ENCODE measurements at regions not wholly inside any gene's neighbourhood (a gene's known extent, or its start where the extent isn't known, plus 50 kb on each side); places are given as distances from the start of the nearest gene placed in this dataset.
"Not testable (repeated sequence)": the region's sequence is repeated elsewhere in the genome, so short reads cannot be mapped to it uniquely, and the experiment has no call there.

- TF ChIP-seq CTCF (conservative IDR thresholded peaks at IDR 0.05; ENCODE audit: low read depth, low read length): no peak
- H3K4me3 ChIP-seq (ENCODE audit: low read depth, low read length): no peak overlapping the region
- no peak for DNase-seq (ENCODE audit: low read depth)
These were observed 272.3 kb upstream of the ZNF804A start for GRCh38 chr2:184326066-184326465.

- not testable (repeated sequence) for DNase-seq (ENCODE audit: low read depth)
These were observed 270.5 kb upstream of the ZNF804A start for GRCh38 chr2:184327805-184328204.

GRCh38 chr2:184330561-184330960 lies 267.8 kb upstream of the ZNF804A start:
- not testable (repeated sequence) for H3K4me3 ChIP-seq (ENCODE audit: low read depth, low read length); DNase-seq (ENCODE audit: low read depth)

More at GRCh38 chr2:184327805-184328204, 270.5 kb upstream of the ZNF804A start:
- H3K4me3 ChIP-seq (ENCODE audit: low read depth, low read length): not testable (repeated sequence)

- DNase-seq (ENCODE audit: low read depth): no peak
- H3K4me3 ChIP-seq (ENCODE audit: low read depth, low read length): no peak overlapping the region
- no peak for TF ChIP-seq CTCF (conservative IDR thresholded peaks at IDR 0.05; ENCODE audit: low read depth, low read length)
These were observed 261.6 kb upstream of the ZNF804A start for GRCh38 chr2:184336688-184337087.

GRCh38 chr2:184338771-184339170 lies 259.6 kb upstream of the ZNF804A start:
- no peak for TF ChIP-seq CTCF (conservative IDR thresholded peaks at IDR 0.05; ENCODE audit: low read depth, low read length)
- no peak overlapping the region for H3K4me3 ChIP-seq (ENCODE audit: low read depth, low read length)
- no peak for DNase-seq (ENCODE audit: low read depth)

- TF ChIP-seq CTCF (conservative IDR thresholded peaks at IDR 0.05; ENCODE audit: low read depth, low read length): no peak
- DNase-seq (ENCODE audit: low read depth): no peak
- H3K4me3 ChIP-seq (ENCODE audit: low read depth, low read length): no peak overlapping the region
These were observed 258.4 kb upstream of the ZNF804A start for GRCh38 chr2:184339966-184340365.

- TF ChIP-seq CTCF (conservative IDR thresholded peaks at IDR 0.05; ENCODE audit: low read depth, low read length): no peak
- no peak for DNase-seq (ENCODE audit: low read depth)
- H3K4me3 ChIP-seq (ENCODE audit: low read depth, low read length): no peak overlapping the region
These were observed 251.9 kb upstream of the ZNF804A start for GRCh38 chr2:184346338-184346862.

GRCh38 chr2:184351126-184351525 lies 247.2 kb upstream of the ZNF804A start:
- no peak for TF ChIP-seq CTCF (conservative IDR thresholded peaks at IDR 0.05; ENCODE audit: low read depth, low read length)
- H3K4me3 ChIP-seq (ENCODE audit: low read depth, low read length): no peak overlapping the region
- DNase-seq (ENCODE audit: low read depth): no peak

Measured in epithelial cell of proximal tubule (primary cell).